ENCODE measurements at regions not wholly inside any gene's neighbourhood (a gene's known extent, or its start where the extent isn't known, plus 50 kb on each side); places are given as distances from the start of the nearest gene placed in this dataset.

GRCh38 chr10:2145926-2146478 lies 408.7 kb upstream of the ADARB2 start:
- TF ChIP-seq ZNF214 (tag by site-specific recombination; IDR thresholded peaks at IDR 0.05; ENCODE audit: borderline replicate concordance) (no peak), ZSCAN18 (tag by site-specific recombination; IDR thresholded peaks at IDR 0.05) (no peak), ZNF140 (tag by site-specific recombination; IDR thresholded peaks at IDR 0.05) (no peak), PRDM10 (tag by site-specific recombination; IDR thresholded peaks at IDR 0.05) (no peak), ZFP3 (tag by site-specific recombination; IDR thresholded peaks at IDR 0.05; ENCODE audit: low read depth) (no peak), CTCF (tag by site-specific recombination; IDR thresholded peaks at IDR 0.05) (no peak), SP2 (tag by site-specific recombination; IDR thresholded peaks at IDR 0.05) (no peak)
